ENCODE measurements at regions not wholly inside any gene's neighbourhood (a gene's known extent, or its start where the extent isn't known, plus 50 kb on each side); places are given as distances from the start of the nearest gene placed in this dataset.
"Not testable (repeated sequence)": the region's sequence is repeated elsewhere in the genome, so short reads cannot be mapped to it uniquely, and the experiment has no call there.

DNA sequence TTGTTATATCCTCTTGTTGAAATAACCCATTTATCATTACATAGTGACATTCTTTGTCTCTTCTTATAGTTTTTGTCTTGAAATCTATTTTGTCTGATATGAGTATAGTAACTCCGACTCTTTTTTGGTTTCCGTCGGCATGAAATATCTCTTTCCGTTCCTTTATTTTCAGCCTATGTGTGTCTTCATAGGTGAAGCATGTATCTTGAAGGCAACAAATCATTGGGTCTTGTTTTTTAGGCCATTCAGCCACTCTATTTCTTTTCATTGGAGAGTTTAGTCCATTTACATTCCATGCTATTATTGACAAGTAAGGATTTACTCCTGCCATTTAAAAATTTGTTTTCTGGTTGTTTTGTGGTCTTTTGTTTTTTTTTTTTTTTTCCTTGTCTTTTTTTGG, 441.9 kb upstream of the KAZN start:
- DNase-seq (ENCODE audit: low read depth), result no peak
- TF ChIP-seq, protein P1, sequence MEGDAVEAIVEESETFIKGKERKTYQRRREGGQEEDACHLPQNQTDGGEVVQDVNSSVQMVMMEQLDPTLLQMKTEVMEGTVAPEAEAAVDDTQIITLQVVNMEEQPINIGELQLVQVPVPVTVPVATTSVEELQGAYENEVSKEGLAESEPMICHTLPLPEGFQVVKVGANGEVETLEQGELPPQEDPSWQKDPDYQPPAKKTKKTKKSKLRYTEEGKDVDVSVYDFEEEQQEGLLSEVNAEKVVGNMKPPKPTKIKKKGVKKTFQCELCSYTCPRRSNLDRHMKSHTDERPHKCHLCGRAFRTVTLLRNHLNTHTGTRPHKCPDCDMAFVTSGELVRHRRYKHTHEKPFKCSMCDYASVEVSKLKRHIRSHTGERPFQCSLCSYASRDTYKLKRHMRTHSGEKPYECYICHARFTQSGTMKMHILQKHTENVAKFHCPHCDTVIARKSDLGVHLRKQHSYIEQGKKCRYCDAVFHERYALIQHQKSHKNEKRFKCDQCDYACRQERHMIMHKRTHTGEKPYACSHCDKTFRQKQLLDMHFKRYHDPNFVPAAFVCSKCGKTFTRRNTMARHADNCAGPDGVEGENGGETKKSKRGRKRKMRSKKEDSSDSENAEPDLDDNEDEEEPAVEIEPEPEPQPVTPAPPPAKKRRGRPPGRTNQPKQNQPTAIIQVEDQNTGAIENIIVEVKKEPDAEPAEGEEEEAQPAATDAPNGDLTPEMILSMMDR (IDR thresholded peaks at IDR 0.05; ENCODE audit: low read length, missing control alignments), result no peak

DNA sequence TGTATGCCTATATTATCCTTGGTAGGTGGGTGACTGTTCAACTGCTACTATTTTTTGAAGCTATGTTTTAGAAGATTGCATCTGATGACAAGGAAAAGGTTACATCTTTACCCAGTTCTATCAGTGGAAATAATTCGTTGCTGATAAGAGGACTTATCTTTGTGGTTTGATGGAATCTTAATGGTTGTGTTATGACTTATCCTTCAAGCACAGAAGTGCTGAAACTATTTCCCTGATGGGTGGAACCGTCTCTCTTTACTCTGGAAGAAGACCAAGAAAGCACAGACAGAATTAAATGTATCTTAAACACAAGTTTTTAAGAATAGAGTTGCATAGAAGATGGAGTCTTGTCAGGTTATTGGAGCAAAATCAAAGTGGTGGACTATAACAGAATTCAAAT, 437.7 kb upstream of the KAZN start:
- TF ChIP-seq, protein P1 (IDR thresholded peaks at IDR 0.05; ENCODE audit: low read length, missing control alignments), result no peak
- no peak for DNase-seq (ENCODE audit: low read depth)
- H3K4me3 ChIP-seq (replicated peaks; ENCODE audit: low read depth, low read length), result no peak overlapping the region

More for the DNA sequence above, 441.9 kb upstream of the KAZN start:
- no peak overlapping the region for H3K4me3 ChIP-seq (replicated peaks; ENCODE audit: low read depth, low read length)

DNA sequence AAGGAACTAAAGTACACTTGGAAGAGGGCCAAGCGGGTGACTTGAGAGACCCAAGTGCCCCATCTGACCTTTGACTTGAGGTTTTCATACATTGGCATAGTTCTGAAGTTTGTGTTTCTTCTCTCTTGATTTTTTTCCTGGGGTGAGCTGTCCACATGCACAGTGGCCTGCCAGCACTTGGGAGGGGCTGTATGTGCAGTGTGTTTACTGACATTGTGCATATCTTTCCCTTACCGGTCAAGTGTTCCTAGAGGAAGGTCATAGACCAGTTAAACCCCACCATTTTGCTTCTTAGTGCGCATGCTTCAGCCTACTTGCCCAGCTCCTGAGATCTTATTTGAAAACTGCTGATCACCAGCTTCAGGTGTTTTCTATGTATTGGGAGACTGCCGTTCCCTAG, 435.2 kb upstream of the KAZN start:
- DNase-seq (ENCODE audit: low read depth), result no peak
- H3K4me3 ChIP-seq (replicated peaks; ENCODE audit: low read depth, low read length), result no peak overlapping the region
- TF ChIP-seq, protein P1 (IDR thresholded peaks at IDR 0.05; ENCODE audit: low read length, missing control alignments), result no peak

- no peak for DNase-seq (ENCODE audit: low read depth)
- TF ChIP-seq, protein P1 (IDR thresholded peaks at IDR 0.05; ENCODE audit: low read length, missing control alignments), result no peak
- no peak overlapping the region for H3K4me3 ChIP-seq (replicated peaks; ENCODE audit: low read depth, low read length)
Measured at GRCh38 chr1:14165371-14165801, 433.1 kb upstream of the KAZN start.

DNA sequence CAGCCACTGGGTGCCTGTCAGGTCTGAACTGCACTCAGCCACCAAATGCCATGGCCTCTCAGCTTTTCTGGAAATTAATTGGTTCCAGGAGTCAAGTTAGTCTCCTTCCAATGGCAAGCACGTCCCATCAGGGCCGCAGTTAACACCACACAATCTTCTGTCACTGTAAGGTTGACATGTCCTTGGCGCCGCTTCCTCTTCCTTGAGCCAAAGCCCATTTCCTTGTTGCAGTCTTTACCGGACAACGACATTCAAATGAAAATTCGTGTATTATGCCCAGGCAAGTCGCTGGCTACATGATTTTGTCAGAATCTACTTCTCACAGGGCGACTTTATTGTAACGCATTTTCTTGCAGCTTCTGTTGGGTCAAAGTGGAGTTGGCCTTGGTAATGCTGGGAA, 430.6 kb upstream of the KAZN start:
- no peak for DNase-seq (ENCODE audit: low read depth)
- TF ChIP-seq, protein P1 (IDR thresholded peaks at IDR 0.05; ENCODE audit: low read length, missing control alignments), result no peak

DNA sequence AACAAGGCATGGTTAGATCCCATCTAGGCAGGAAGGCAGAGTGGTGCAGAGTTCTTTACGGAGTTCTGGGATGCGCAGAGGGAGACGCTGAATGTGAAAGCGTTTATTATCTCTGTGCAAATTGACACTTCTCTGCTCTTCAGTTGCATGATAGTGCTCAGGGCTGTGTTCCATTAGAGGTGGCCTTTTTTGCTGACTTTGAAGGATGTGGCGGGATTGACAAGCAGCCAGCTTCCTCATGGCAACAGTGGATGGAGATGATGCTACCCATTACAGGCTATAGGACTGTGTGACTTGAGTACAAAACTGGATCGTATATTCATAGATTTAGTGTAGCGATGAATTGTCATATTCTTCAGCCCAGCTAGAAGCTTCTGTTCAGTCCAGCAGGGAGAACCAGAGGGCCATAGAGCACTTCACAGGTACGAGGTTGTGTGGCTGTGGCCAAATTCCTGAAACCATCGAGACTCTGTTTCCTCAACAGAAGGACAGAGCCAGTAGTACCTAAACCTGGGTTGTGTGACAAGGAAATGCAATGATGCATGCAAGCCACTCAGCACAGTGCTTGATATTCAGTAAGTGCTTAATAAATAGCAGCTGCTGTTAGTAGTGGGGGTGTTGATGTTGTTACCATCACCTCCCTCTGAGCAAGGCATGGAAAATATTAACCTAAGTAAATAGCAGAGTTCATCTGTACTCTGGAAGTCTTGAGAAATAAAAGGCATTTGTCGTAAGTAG, 430.0 kb upstream of the KAZN start:
- no peak for DNase-seq (ENCODE audit: low read depth)
- H3K4me3 ChIP-seq (replicated peaks; ENCODE audit: low read depth, low read length), result no peak overlapping the region
- TF ChIP-seq, protein P1 (IDR thresholded peaks at IDR 0.05; ENCODE audit: low read length, missing control alignments), result no peak

More for the DNA sequence above, 430.6 kb upstream of the KAZN start:
- no peak overlapping the region for H3K4me3 ChIP-seq (replicated peaks; ENCODE audit: low read depth, low read length)

DNA sequence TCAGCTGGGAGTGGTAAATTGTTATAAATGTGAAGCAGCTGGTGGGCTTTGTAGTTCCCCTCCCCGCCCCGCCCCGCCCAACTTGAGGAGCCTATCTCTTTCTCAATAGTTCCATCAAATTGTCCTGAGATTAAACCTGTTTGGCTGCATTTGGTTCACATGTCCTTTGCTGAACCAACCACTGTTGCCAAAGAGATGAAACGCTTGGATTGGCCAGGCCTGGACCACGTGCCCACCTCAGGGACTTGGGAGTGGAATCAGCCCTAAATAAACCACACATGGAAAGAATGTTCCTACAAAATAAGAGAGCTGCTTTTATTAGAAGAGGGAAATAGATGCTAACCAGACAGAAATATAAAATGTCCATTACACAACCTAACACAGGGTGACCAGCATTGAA, 424.9 kb upstream of the KAZN start:
- no peak for DNase-seq (ENCODE audit: low read depth)

DNA sequence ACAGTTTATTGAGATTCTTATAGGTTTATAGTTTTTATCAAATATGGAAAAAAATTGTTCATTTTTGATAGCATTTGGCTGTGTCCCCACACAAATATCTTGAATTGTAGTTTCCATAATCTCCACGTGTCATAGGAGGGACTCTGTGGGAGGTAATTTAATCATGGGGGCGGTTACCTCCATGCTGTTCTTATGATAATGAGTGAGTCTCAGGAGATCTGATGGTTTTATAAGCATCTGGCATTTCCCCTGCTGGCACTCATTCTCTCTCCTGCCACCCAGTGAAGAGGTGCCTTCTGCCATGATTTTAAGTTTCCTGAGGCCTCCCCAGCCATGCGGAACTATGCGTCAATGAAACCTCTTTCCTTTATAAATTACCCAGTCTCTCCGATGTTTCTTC, 420.6 kb upstream of the KAZN start:
- not testable (repeated sequence) for H3K4me3 ChIP-seq (replicated peaks; ENCODE audit: low read depth, low read length); DNase-seq (ENCODE audit: low read depth)

More for the DNA sequence above, 424.9 kb upstream of the KAZN start:
- no peak overlapping the region for H3K4me3 ChIP-seq (replicated peaks; ENCODE audit: low read depth, low read length)
- TF ChIP-seq, protein P1 (IDR thresholded peaks at IDR 0.05; ENCODE audit: low read length, missing control alignments), result no peak
